Erythroblast (primary cell): ENCODE measurements at regions not wholly inside any gene's neighbourhood (a gene's known extent, or its start where the extent isn't known, plus 50 kb on each side); places are given as distances from the start of the nearest gene placed in this dataset.

Experiments used
- GATA1 ChIP-seq: IDR thresholded peaks from 2 replicates; pipeline ENCODE4 v1.6.1; 2011; ENCODE audit warnings: low read depth, mild to moderate bottlenecking, control low read depth, low read length, moderate library complexity
- POLR2A ChIP-seq: IDR thresholded peaks from 2 replicates; pipeline ENCODE4 v1.6.1; 2011; ENCODE audit warnings: mild to moderate bottlenecking, low read length

DNA sequence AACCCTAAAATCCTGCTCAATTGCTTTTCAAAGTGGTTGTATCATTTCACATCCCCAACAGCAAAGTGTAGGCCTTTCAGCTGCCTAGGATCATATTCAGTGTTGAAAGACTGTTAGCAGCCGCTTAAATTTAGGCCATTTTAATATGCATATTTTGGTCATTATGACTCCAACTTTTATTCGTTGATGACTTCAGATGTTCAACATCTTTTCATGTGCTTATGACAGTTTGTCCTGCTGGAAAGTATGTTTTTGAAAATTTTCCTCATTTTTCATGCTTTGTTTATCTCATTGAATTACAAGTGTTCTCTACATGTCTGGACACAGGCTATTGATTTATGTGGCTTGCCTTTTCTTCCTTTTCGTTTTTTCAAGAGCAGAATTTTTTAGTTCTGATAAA, 244.0 kb downstream of the THBS2 start:
- TF ChIP-seq POLR2A, result no peak
- no peak for TF ChIP-seq GATA1
